Fibroblast of lung (primary cell): ENCODE measurements at regions not wholly inside any gene's neighbourhood (a gene's known extent, or its start where the extent isn't known, plus 50 kb on each side); places are given as distances from the start of the nearest gene placed in this dataset.

Source experiments
- EZH2 ChIP-seq: IDR thresholded peaks from 2 replicates; pipeline ENCODE4 v1.5.1; 2012; ENCODE audit warnings: low read length, control low read depth, mild to moderate bottlenecking; ENCODE audit errors: missing control alignments
- TF ChIP-seq, protein P1 (sequence below), 2 donors: IDR thresholded peaks in 1 of 2; conservative IDR thresholded peaks in 1 of 2; 1 replicate in 1 of 2; 2 replicates in 1 of 2; pipeline ENCODE4 v1.5.1; 2011 to 2012; ENCODE audit warnings: low read length in 2 of 2, control low read depth in 1 of 2, inconsistent platforms in 1 of 2, low read depth in 1 of 2, mild to moderate bottlenecking in 1 of 2

DNA sequence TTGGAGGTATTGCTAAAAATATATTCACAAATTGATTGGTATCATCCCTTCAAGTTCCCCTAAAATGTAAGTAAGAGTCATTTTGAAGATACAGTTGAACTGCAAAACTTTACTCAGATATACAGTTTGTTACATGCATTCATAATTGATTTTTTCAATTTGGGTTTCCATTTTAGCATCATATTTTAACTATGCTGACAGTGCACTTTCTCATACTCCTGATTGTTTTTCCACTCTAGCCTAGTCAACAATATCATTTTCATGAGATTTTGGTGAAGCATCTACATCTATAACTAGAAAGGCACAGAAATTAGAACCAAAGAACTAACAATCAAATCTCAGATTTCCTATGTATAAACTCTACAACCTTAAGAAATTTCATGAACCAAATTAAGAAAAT, 2850.4 kb upstream of the PCDH20 start:
- TF ChIP-seq, protein P1, sequence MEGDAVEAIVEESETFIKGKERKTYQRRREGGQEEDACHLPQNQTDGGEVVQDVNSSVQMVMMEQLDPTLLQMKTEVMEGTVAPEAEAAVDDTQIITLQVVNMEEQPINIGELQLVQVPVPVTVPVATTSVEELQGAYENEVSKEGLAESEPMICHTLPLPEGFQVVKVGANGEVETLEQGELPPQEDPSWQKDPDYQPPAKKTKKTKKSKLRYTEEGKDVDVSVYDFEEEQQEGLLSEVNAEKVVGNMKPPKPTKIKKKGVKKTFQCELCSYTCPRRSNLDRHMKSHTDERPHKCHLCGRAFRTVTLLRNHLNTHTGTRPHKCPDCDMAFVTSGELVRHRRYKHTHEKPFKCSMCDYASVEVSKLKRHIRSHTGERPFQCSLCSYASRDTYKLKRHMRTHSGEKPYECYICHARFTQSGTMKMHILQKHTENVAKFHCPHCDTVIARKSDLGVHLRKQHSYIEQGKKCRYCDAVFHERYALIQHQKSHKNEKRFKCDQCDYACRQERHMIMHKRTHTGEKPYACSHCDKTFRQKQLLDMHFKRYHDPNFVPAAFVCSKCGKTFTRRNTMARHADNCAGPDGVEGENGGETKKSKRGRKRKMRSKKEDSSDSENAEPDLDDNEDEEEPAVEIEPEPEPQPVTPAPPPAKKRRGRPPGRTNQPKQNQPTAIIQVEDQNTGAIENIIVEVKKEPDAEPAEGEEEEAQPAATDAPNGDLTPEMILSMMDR (conservative IDR thresholded peaks at IDR 0.05 in 1 of 2, IDR thresholded peaks at IDR 0.05 in 1 of 2; ENCODE audit: low read depth in 1 of 2, low read length in 2 of 2) = no peak
- no peak for TF ChIP-seq EZH2
